ENCODE measurements at regions not wholly inside any gene's neighbourhood (a gene's known extent, or its start where the extent isn't known, plus 50 kb on each side); places are given as distances from the start of the nearest gene placed in this dataset.

GRCh38 chr17:27240802-27241155, 53.1 kb upstream of the WSB1 start:
- no peak for TF ChIP-seq CTCF (IDR thresholded peaks at IDR 0.05)
- no peak for TF ChIP-seq EP300 (IDR thresholded peaks at IDR 0.05)

Measured in sigmoid colon (tissue), 4 donors.